ENCODE measurements at regions not wholly inside any gene's neighbourhood (a gene's known extent, or its start where the extent isn't known, plus 50 kb on each side); places are given as distances from the start of the nearest gene placed in this dataset.
"Not testable (repeated sequence)": the region's sequence is repeated elsewhere in the genome, so short reads cannot be mapped to it uniquely, and the experiment has no call there.

DNA sequence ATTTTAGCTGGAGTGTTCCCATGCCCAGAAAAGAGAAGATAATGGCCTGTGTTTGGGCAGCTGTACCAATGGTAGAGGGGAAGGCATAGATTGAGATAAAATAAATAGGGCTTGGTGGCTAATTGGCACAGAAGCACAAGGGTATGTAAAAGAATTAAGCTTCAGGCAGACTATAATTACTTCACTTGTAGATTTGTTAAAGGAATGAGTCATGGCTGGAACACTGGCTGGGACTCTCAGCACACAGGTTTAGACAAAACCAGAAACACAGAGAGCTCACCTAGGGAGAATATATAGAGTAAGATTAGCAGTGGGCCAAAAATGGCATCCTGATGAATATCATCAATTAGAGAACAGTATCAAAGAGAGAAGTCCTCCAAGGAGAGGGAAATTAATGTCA is 198.3 kb upstream of the FIGN start:
- no peak for DNase-seq

DNA sequence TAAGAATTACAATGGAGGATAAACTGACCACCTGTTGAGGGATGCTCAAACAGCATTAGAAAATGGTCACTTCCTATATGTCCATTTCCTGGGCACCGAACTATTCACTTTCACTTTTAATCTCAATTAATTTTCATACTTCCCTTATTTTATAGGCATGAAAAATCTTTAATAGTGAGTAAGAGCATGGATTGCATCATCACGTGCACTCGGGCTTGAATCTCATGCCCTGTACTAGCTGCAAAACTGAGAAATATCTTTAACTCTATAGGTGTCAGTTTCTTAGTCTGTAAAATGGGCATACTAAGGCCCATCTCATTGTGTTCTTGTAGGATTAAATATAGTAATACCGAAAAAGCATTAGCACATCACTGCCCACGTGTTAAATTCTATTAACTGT is 183.9 kb upstream of the FIGN start:
- no peak for DNase-seq

DNA sequence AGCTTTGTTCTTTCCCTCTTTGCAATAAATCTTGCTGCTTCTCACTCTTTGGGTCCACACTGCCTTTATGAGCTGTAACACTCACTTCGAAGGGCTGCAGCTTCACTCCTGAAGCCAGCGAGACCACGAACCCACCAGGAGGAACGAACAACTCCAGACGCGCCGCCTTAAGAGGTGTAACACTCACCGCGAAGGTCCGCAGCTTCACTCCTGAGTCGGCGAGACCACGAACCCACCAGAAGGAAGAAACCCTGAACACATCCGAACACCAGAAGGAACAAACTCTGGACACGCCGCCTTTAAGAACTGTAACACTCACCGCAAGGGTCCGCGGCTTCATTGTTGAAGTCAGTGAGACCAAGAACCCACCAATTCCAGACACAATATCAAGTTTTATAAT is 178.7 kb upstream of the FIGN start:
- DNase-seq, result not testable (repeated sequence)

DNA sequence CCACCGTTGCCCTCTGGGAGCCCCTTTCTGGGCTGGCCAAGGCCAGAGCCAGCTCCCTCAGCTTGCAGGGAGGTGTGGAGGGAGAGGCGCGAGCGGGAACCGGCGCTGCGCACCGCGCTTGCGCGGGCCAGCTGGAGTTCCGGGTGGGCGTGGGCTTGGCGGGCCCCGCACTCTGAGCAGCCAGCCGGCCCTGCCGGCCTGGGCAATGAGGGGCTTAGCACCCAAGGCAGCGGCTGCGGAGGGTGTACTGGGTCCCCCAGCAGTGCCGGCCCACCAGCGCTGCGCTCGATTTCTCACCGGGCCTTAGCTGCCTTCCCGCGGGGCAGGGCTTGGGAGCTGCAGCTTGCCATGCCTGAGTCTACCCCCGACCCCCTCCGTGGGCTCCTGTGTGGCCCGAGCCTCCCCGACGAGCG is 177.7 kb upstream of the FIGN start:
- not testable (repeated sequence) for DNase-seq

DNA sequence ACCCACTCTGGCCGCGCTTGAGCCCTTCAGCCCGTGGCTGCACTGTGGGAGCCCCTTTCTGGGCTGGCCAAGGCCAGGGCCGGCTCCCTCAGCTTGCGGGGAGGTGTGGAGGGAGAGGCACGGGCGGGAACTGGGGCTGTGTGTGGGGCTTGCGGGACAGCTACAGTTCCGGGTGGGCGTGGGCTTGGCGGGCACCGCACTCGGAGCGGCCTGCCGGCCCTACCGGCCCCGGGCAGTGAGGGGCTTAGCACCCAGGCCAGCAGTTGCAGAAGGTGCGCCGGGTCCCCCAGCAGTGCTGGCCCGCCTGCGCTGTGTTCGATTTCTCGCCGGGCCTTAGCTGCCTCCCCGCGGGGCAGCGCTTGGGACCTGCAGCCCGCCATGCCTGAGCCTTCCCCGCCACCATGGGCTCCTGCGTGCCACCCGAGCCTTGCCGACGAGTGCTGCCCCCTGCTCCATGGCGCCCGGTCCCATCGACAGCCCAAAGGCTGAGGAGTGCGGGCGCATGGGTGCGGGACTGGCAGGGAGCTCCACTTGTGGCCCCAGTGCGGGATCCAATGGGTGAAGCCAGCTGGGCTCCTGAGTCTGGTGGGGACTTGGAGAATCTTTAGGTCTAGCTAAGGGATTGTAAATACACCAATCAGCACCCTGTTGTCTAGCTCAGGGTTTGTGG is 173.7 kb upstream of the FIGN start:
- DNase-seq, result no peak

DNA sequence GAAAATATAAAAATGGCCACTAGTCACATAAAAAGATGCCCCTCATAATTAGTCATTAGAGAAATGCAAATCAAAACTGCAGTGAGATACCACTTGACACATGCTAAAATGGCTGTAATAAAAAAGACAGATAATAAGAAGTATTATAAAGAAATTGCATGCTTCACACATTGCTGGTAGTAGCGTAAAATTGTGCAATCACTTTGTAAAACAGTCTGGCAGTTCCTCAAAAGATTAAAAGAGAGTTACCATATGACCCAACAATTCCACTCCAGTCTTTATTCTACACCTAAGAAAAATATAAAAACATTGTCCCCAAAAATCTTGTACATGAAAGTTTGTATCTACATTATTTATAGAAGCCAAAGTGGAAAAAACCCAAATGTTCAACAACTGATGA is 170.6 kb upstream of the FIGN start:
- DNase-seq, result no peak

DNA sequence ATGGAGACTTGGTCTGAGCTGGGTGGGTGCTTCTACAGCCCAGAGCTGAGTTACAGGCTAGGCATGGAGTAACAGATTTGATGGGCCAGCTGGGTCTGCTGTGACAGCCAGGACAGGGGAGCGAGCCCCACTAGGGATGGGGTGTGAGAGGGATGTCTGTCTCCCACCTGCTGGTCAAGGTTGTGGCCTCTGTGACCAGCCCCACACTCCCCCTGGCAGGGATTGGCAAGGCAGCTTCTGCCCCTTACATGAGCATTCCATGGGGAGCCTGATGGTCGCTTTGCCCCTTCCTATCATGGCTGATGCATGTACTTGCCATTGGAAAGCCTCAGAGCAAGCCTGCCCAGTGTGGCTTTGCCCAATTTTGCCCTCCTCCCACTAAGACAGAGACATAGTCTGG is 162.0 kb upstream of the FIGN start:
- DNase-seq, result no peak

DNA sequence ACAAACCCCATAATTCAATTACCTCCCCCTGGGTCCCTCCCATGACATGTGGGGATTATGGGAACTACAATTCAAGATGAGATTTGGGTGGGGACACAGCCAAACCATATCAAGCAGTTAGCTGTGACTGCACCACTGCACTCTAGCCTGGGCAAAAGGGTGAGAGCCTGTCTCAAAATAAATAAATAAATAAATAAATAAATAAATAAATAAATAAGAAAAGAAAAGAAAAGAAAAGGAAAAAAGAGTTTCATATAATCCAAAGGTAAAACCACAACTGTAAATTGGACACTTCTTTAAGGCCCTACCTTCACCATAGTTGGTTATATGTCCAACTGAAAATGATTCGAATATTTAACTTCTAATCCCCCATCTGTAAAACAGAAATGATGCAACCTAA is 157.6 kb upstream of the FIGN start:
- not testable (repeated sequence) for DNase-seq

DNA sequence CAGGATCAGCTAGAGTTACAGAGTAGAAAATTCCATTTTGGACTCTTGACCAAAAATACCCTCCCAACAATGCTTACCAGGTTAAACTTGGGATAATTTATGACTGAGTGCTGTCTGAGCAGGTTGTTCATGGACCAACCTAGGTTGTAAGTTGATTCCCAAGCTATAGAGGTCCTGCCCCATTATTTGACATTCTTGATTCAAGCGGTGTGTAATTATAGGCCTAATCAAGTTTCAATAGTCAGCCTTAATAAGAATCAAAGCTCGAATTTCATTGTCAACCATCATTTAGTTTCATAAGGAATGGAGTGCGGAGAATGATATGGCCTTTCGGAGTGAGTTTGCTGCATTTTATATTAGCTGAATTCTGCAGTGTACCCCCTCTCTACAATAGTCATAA is 152.8 kb upstream of the FIGN start:
- DNase-seq, result no peak

DNA sequence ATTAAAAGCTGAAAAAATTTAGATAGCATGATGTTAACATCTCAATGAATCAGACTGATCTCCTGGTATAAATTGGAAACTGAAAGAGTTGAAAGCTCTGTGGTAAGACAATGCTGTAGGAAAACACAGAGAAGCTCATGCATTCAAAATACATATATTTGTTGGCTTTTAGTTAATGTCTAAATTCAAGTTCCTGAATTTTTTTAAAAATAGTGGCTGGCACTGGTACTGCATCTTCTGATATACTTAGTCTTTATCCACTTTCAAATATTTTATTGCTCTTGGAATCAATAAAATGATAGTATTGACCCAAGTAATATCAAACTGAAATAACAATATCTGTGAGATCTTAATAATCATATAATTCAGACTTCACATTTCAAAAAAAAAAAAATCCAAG is 151.4 kb upstream of the FIGN start:
- no peak for DNase-seq

DNA sequence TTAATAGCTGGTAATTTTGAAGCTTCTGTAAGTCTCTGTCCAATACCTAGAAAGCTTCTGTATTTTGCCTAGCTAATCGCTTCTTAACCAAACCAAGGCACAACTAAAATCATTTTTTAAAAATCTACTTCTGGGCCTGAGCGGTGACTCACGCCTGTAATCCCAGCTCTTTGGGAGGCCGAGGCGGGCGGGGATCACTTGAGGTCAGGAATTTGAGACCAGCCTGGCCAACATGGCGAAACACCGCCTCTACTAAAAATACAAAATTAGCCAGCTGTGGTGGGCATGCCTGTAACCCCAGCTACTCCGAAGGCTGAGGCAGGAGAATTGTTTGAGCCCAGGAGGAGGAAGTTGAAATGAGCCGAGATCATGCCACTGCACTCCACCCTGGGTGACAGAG is 148.6 kb upstream of the FIGN start:
- DNase-seq, result no peak

DNA sequence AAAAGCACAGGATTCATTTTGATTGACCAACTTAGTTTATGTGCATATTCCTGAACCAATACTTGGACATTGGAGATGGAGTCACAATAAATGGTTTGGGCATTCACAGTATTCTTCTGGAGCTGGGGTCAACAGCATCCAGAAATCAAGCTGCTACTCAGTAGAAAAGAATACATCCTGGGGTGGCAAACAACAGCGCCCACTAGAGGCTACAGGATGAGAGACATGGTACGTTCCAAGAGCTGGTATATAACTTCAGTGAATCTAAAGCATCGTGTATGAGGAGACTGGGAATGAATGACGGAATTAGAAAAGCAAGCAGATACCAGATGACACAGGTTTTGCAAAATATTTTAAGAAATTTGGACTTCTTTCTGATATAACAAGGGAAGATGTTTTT is 142.9 kb upstream of the FIGN start:
- DNase-seq, result no peak

DNA sequence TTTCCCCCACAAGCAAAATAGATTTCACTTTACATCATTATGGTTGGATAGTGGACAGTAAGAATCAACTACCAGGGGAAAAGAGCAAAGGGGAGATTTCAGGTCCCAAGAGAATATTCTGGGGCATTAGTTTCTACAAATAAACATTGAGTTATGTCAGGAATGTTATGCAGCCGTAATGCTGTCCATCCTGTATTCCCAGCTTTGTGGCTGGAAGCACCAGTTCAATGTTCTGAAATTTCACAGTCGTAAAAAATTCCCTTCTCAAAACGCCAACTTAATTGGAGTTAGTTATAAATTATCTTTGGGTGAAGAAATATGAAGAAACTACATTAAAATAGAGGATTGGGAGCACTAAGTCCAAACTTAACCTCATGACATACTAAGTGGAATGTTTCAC is 141.5 kb upstream of the FIGN start:
- DNase-seq, result no peak

DNA sequence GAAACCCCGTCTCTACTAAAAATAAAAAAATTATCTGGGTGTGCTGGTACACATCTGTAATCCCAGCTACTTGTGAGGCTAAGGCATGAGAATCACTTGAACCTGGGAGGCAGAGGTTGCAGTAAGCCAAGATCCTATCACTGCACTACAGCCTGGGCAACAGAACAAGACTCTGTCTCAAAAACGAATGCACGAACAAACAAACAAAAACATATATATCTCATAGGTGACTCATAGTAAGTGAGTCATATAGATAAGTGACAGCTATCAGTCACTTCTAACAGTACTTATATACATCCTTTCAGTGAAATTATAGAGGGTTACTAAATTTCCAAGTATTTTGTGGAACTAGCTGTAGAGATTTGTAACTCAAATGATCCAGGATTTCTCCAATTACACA is 127.3 kb upstream of the FIGN start:
- DNase-seq, result no peak

DNA sequence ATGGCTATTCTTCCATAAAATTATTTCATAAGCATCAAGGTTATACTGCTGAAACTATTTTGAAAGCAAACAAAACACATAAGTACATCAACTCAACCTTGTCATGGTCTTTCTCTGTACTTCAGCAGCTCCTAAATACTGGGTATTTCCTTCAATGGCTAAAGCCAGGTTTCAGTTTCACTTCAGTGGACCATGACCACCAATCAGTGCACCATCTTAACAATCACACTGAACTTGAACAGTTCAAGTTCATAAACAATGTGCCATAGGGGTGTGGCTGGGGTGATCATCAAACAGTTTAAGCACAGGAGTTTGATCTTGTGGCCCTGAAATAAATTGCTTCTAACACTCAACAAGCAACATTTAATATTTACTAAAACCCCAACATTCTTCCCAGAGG is 124.1 kb upstream of the FIGN start:
- DNase-seq, result no peak

DNA sequence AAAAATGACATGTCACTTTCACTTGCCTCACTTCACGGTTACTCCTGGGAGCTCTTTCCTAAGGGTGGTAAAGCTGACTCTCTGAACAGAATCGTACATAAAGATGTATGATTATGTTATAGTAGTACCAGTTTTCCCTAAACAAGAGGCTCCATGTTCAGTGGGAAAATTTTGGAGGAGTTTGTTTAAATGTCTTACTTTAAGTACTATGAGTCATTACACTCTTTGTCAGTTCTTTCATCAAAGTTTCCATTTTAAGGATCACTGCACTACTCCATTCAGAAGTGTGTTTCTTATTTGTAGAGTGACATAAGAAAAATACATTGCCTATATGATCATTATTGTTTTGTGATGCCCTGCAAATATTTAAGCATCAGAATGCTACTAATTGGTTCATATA is 121.1 kb upstream of the FIGN start:
- DNase-seq, result no peak

DNA sequence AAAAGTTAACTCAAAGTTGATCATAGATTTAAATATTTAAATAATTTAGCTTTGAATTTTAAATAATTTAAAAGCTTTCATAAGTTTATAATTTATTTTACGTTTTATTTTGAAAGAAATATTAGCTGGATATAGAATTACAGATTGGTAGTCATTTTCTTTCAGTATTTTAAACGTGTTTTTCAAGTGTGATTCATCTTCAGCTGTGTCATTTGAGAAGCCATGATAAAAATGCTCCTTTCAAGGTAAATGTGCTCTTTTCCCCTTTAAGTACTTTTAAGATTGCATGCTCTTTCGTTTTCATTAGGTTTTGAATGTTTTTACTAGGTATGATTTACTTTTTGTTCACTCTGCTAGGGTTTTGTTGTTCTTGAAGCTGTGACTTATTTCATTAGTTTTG is 116.8 kb upstream of the FIGN start:
- DNase-seq, result no peak

DNA sequence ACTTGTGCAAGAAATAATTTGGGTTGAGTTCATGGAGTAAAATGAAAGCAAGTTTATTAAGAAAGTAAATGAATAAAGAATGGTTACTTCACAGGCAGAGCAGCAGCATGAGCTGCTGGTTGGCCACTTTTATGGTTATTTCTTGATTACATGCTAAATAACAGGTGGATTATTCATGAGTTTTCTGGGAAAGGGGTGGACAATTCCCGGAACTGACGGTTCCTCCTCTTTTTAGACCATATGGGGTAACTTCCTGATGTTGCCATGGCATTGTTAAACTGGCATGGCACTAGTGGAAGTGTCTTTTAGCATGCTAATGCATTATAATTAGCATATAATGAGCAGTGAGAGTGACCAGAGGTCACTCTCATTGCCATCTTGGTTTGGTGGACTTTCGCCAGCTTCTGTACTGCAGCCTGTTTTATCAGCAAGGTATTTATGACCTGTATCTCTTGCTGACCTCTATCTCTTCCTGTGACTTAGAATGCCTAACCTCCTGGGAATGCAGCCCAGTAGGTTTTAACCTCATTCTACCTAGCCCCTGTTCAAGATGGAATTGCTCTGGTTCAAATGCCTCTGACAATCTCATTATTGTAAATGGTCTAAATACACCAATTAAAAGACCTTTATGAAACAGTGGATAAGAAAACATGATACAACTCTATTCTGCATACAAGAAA is 114.1 kb upstream of the FIGN start:
- no peak for DNase-seq

DNA sequence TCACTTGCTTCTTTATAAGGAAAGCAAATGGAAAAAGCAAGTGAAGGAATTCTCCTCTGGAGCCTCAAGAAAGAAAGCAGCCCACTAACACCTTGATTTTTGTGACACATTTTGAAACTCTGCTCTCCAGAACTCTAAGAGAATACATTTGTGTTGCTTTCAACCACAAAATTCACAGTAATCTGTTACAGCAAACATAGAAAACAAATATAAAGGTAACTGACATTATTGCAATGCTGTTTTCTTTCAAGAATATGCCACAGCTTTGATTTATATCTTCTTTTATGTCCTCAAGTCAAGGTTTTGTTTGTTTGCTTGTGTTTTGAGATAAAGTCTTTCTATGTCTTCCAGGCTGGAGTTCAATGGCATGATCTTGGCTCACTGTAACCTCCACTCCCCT is 103.1 kb upstream of the FIGN start:
- no peak for DNase-seq

DNA sequence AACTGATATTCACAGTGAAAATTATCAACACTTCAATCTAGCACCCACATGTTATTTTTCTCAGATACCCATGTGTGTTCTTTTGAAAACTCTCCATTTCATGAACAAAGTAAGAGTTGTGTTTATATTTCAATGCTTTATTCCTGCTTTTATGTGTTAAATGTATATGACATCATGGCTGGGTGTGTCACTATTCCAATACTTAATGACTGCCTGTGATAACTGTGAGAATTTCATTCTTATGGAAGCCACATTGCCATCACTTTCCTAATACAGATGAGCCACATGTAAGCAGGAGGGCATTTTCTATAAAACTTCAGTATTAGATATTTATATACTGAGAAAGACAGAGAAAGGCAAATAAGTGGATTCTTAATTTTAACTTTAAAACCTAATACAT is 100.4 kb upstream of the FIGN start:
- DNase-seq, result no peak

DNA sequence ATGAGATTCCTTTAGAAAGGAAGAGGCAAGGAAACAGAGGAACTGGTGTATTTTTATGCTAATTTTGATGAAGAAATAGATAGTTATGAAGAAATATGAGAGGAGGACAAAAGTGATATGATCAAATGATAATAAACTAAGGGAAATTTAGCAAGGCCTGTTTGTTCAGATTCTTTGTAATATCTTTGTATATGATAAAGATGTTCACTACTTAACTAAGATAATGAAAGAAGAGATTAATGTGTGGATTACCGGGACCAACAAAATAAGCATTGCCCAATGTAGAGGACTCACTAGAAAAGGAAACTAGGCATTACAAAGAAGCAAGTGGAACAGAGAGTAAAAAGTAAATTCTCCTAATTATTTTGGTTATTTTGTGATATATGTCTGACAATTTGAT is 99.0 kb upstream of the FIGN start:
- no peak for DNase-seq

DNA sequence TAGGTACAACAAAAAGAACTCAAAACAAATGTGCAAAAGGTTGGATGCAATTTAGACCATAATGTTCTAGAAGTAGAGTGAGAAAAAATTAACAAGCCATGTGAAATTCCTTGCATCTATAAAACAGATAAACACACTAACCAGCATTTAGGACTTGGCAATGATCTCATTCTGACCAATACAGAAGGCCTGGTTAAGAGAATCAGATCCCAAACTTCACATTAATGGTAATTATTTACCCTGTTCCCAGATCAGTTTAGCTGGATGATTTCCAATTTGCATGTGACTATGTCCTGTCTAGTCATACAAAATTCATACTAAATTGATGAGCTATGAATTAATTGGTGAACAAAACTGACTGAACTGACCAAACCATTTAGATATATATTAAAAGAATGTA is 98.4 kb upstream of the FIGN start:
- DNase-seq, result no peak

DNA sequence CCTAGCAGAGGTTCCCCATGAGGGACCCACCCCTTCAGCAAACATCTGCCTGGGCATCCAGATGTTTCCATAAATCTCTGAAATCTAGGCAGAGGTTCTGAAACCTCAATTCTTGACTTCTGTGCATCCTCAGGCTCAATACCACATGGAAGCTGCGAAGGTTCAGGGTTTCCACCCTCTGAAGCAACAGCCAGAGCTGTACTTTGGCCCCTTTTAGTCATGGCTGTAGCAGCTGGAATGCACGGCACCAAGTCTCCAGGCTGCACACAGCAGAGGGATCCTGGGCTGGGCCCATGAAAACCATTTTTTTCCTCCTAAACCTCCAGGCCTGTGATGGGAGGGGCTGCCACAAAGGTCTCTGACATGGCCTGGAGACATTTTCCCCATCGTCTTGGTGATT is 93.0 kb upstream of the FIGN start:
- DNase-seq, result no peak

DNA sequence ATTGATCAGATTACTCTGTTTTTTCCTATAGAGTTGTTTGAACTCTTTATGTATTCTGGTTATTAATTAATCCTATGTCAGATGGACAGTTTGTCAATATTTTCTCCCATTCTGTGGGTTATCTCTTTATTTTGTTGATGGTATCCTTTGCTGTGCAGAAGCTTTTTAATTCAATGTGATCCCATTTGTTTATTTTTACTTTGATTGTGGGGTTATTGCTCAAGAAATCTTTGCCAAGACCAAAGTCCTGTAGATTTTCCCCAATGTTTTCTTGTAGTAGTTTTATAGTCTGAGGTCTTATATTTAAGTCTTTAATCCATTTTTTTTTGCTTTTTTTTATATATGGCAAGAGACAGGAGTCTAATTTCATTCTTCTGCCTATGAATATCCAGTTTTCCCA is 86.2 kb upstream of the FIGN start:
- no peak for DNase-seq

DNA sequence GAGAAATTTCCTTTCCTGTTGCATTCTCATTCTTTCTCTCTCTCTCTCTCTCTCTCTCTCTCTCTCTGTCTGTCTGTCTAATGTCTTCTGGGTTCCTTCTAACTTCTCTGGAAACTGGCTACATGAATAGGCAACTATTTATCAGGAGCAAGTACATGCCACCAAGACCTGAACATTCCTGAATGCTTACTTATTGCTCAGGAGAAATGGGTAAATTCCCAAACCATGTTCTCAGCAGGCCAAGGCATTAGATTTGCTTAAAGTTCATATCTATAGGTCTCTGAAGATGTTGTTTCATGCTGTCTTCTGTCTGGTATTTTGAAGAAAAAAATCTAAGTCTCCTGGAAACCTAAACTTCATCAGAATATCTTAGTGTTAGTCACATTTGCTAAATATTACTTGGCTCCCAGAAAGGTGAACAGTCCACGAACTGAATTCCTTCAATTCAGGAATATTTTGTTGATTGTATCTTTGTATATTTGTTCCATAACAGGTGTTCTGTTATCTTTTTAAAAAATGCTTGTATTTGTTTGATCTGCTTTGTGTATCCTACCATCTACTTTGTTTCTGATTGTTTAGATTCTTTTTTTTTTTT is 77.2 kb upstream of the FIGN start:
- DNase-seq, result no peak
